ENCODE measurements at regions not wholly inside any gene's neighbourhood (a gene's known extent, or its start where the extent isn't known, plus 50 kb on each side); places are given as distances from the start of the nearest gene placed in this dataset.
"Not testable (repeated sequence)": the region's sequence is repeated elsewhere in the genome, so short reads cannot be mapped to it uniquely, and the experiment has no call there.

DNA sequence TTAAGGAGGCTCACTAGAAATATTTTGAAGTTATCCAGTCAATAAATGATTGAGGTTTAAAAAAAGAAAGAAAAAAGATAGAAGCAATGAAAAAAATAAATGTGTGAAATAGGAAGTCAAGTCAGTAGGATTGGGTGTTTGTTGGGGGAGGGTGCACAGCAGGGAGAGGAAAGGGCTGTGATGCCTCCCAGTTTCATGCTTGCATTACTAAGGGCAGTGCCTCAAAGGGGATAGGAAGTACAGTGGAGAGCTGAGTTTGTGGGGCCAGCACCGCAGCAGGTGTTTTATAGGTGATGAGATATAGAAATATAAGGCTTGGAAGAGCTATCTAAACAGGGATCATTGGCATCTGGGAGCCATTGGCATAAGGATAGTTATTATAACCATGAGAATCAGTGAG lies 919.2 kb downstream of the STIM2 start:
- Histone ChIP-seq H3K27ac (ENCODE audit: insufficient read depth, low read depth, low read length, poor library complexity, severe bottlenecking) (no peak overlapping the region), H3K4me3 (ENCODE audit: insufficient read depth, low read depth, low read length) (no peak overlapping the region), H3K4me1 (ENCODE audit: control insufficient read depth, insufficient read depth, low read length) (no peaks in the 10 kb centered on the region), H3K27me3 (ENCODE audit: control insufficient read depth, insufficient read depth, low read length, poor library complexity, severe bottlenecking) (no peaks in the 10 kb centered on the region), H3K36me3 (ENCODE audit: control insufficient read depth, insufficient read depth, low read length) (no peaks in the 10 kb centered on the region), H3K9me3 (ENCODE audit: control insufficient read depth, low read length) (no peaks in the 10 kb centered on the region)
- 75 to 84% methylated on average over 1 of the region's 1 CpG for WGBS, 2 experiments

DNA sequence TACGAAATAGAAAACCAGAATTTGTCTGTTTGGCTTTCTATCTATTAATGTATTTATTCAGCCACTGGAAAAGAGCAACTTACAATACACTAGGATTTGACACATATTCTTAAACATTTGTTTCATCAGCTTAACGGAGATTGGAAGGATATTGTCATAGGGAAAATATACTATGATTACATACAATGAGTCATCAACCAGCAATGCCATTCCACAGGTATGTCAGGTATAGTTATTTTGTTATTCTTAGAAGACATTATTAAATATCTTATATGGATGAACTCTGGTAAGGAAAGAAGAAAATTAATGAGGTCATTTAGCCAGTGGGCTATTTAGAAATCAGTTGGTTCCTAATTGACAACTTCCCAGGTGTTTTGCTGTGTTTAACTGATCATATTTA lies 926.6 kb downstream of the STIM2 start:
- Histone ChIP-seq H3K4me3 (ENCODE audit: insufficient read depth, low read depth, low read length) (no peak overlapping the region), H3K27ac (ENCODE audit: insufficient read depth, low read depth, low read length, poor library complexity, severe bottlenecking) (no peak overlapping the region), H3K36me3 (ENCODE audit: control insufficient read depth, insufficient read depth, low read length) (no peaks in the 10 kb centered on the region), H3K4me1 (ENCODE audit: control insufficient read depth, insufficient read depth, low read length) (no peaks in the 10 kb centered on the region), H3K27me3 (ENCODE audit: control insufficient read depth, insufficient read depth, low read length, poor library complexity, severe bottlenecking) (no peaks in the 10 kb centered on the region), H3K9me3 (ENCODE audit: control insufficient read depth, low read length) (no peaks in the 10 kb centered on the region)
- 100% methylated on average over 1 of the region's 2 CpGs; no CpG with 5 or more reads in 1 of the 2 experiments for WGBS, 2 experiments

DNA sequence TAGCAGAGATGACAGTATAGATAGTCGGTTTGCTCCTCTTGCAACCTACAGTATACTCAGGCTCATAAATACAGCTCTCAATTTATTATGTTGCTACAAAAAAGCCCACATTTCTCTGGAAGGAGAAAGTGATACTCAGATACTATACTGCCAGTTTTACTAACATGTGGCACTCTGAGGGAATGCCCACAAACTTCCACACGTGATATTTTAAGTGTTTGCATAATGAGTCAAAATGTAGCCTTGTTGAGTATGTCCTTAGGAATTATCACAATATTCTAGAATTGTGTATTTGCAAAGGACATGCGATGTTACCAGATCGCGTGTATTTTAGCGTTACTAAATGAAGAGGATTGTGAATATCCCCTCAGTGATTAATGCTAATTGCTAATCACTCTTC lies 929.1 kb downstream of the STIM2 start:
- no peaks in the 10 kb centered on the region for H3K9me3 ChIP-seq (ENCODE audit: control insufficient read depth, low read length)
- 90 to 92% methylated on average over 6 of the region's 6 CpGs for WGBS, 2 experiments
- no peaks in the 10 kb centered on the region for H3K4me1 ChIP-seq (ENCODE audit: control insufficient read depth, insufficient read depth, low read length)
- no peak overlapping the region for H3K27ac ChIP-seq (ENCODE audit: insufficient read depth, low read depth, low read length, poor library complexity, severe bottlenecking)
- H3K36me3 ChIP-seq (ENCODE audit: control insufficient read depth, insufficient read depth, low read length), result no peaks in the 10 kb centered on the region
- H3K4me3 ChIP-seq (ENCODE audit: insufficient read depth, low read depth, low read length), result no peak overlapping the region
- H3K27me3 ChIP-seq (ENCODE audit: control insufficient read depth, insufficient read depth, low read length, poor library complexity, severe bottlenecking), result no peaks in the 10 kb centered on the region

DNA sequence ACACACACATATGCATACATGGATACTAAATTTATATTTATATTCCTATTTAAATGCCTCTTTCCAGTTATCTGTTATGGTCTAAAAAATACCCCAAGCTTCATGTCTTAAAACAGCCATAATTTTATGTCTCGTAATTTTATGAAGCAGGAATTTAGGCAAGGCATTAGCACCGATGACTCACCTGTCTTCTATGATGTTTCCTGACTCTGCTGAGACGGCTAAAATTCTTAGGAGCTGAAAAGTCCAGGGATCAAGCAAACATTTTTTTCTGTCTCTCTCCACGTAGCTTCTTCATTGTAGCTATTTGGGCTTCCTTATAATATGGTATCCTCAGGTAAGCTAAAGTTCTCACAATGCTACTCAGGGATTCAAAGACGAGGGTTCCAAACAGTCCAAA lies 930.3 kb downstream of the STIM2 start:
- Histone ChIP-seq H3K27me3 (ENCODE audit: control insufficient read depth, insufficient read depth, low read length, poor library complexity, severe bottlenecking) (no peaks in the 10 kb centered on the region), H3K4me3 (ENCODE audit: insufficient read depth, low read depth, low read length) (no peak overlapping the region), H3K36me3 (ENCODE audit: control insufficient read depth, insufficient read depth, low read length) (no peaks in the 10 kb centered on the region), H3K27ac (ENCODE audit: insufficient read depth, low read depth, low read length, poor library complexity, severe bottlenecking) (no peak overlapping the region), H3K9me3 (ENCODE audit: control insufficient read depth, low read length) (no peaks in the 10 kb centered on the region), H3K4me1 (ENCODE audit: control insufficient read depth, insufficient read depth, low read length) (no peaks in the 10 kb centered on the region)
- 89 to 94% methylated on average over 5 of the region's 5 CpGs for WGBS, 2 experiments

DNA sequence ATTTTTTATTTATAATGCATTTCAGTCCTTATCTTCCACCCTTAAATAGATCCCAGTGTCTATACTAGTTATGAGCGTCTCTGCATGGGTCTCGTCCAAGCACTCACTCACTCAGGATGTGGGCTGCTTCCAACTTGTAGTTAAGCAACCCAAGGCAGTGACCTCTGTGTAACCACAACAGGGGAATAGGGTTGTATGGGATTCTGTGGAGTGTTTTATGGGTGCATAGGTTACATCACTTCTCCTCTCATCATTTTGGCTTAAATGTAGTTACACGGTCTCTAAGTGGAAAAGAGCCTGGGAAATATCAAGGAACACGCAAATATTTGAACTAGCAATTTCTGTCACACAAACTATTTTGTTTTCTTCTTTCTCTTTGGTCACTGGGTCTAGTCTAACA lies 931.0 kb downstream of the STIM2 start:
- no peak overlapping the region for H3K27ac ChIP-seq (ENCODE audit: insufficient read depth, low read depth, low read length, poor library complexity, severe bottlenecking)
- no peaks in the 10 kb centered on the region for H3K9me3 ChIP-seq (ENCODE audit: control insufficient read depth, low read length)
- no peaks in the 10 kb centered on the region for H3K27me3 ChIP-seq (ENCODE audit: control insufficient read depth, insufficient read depth, low read length, poor library complexity, severe bottlenecking)
- no peak overlapping the region for H3K4me3 ChIP-seq (ENCODE audit: insufficient read depth, low read depth, low read length)
- no peaks in the 10 kb centered on the region for H3K4me1 ChIP-seq (ENCODE audit: control insufficient read depth, insufficient read depth, low read length)
- WGBS, 2 experiments, result 96 to 99% methylated on average over 4 of the region's 4 CpGs
- no peaks in the 10 kb centered on the region for H3K36me3 ChIP-seq (ENCODE audit: control insufficient read depth, insufficient read depth, low read length)

DNA sequence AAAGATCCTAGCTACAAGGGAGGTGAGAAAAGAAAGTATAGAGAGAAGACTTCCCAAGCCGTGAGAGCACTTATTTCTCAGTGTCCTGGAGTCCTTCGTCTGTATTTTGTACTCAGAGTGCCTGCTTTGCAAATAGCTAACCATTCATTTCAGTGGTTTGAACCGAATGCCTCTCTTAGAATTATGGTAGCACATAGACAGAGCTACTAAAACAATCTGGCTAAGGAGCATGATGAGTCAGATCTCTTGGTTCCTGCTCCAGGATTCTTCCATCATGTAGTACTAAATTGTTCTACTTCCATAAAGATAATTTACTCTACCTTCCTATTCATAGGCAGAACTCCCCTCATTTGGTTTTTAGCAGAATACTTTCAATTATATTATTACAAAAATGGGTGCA lies 946.6 kb downstream of the STIM2 start:
- H3K36me3 ChIP-seq (ENCODE audit: control insufficient read depth, insufficient read depth, low read length), result no peaks in the 10 kb centered on the region
- no peaks in the 10 kb centered on the region for H3K9me3 ChIP-seq (ENCODE audit: control insufficient read depth, low read length)
- 91 to 93% methylated on average over 3 of the region's 3 CpGs for WGBS, 2 experiments
- H3K27ac ChIP-seq (ENCODE audit: insufficient read depth, low read depth, low read length, poor library complexity, severe bottlenecking), result no peak overlapping the region
- H3K4me3 ChIP-seq (ENCODE audit: insufficient read depth, low read depth, low read length), result no peak overlapping the region
- no peaks in the 10 kb centered on the region for H3K27me3 ChIP-seq (ENCODE audit: control insufficient read depth, insufficient read depth, low read length, poor library complexity, severe bottlenecking)
- no peaks in the 10 kb centered on the region for H3K4me1 ChIP-seq (ENCODE audit: control insufficient read depth, insufficient read depth, low read length)

DNA sequence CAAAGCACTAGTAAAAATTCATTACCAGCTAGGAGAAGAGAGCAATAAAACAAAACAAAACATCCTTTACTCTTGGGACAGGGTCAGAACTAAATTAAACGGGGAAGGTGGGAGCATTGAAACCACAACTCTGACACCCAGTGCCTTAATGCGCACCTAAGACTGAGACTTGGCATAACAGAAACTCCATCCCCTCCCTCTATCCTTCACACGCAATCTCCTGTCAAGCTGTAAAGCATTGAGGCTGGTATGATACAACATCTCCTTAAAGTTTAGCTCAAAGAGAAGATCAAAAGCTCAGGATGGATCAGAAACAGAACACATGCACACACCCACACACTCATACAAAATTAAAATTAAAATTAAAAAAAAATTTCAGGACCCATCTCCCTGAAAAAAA lies 951.3 kb downstream of the STIM2 start:
- Histone ChIP-seq H3K9me3 (ENCODE audit: control insufficient read depth, low read length) (peaks cover 2% of the 10 kb centered on the region), H3K36me3 (ENCODE audit: control insufficient read depth, insufficient read depth, low read length) (no peaks in the 10 kb centered on the region), H3K27ac (ENCODE audit: insufficient read depth, low read depth, low read length, poor library complexity, severe bottlenecking) (no peak overlapping the region), H3K27me3 (ENCODE audit: control insufficient read depth, insufficient read depth, low read length, poor library complexity, severe bottlenecking) (no peaks in the 10 kb centered on the region), H3K4me3 (ENCODE audit: insufficient read depth, low read depth, low read length) (no peak overlapping the region), H3K4me1 (ENCODE audit: control insufficient read depth, insufficient read depth, low read length) (no peaks in the 10 kb centered on the region)
- 91 to 94% methylated on average over 3 of the region's 3 CpGs for WGBS, 2 experiments

DNA sequence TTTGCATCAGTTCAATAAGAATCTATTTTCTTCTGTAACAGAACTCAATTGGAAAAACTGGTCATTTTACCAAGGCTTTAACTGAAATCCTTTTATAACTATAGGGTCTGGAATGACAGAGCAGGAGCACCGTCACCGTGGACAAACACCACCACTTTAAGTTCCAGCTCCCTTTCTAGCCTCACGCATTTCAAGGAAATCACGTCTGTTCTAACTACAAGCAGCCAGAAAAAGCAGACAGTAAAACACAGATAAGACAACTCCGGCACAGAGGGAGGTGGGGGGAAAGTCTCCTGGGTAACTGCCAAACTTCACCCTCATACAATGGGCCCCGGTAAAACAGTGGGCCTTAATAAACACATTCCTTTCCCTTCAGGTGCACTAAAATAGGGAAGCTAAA lies 952.6 kb downstream of the STIM2 start:
- H3K9me3 ChIP-seq (ENCODE audit: control insufficient read depth, low read length); H3K36me3 ChIP-seq (ENCODE audit: control insufficient read depth, insufficient read depth, low read length); H3K4me3 ChIP-seq (ENCODE audit: insufficient read depth, low read depth, low read length); H3K27me3 ChIP-seq (ENCODE audit: control insufficient read depth, insufficient read depth, low read length, poor library complexity, severe bottlenecking); H3K4me1 ChIP-seq (ENCODE audit: control insufficient read depth, insufficient read depth, low read length); H3K27ac ChIP-seq (ENCODE audit: insufficient read depth, low read depth, low read length, poor library complexity, severe bottlenecking): not testable (repeated sequence)
- WGBS, 2 experiments, result 84 to 90% methylated on average over 5 to 6 of the region's 6 CpGs

DNA sequence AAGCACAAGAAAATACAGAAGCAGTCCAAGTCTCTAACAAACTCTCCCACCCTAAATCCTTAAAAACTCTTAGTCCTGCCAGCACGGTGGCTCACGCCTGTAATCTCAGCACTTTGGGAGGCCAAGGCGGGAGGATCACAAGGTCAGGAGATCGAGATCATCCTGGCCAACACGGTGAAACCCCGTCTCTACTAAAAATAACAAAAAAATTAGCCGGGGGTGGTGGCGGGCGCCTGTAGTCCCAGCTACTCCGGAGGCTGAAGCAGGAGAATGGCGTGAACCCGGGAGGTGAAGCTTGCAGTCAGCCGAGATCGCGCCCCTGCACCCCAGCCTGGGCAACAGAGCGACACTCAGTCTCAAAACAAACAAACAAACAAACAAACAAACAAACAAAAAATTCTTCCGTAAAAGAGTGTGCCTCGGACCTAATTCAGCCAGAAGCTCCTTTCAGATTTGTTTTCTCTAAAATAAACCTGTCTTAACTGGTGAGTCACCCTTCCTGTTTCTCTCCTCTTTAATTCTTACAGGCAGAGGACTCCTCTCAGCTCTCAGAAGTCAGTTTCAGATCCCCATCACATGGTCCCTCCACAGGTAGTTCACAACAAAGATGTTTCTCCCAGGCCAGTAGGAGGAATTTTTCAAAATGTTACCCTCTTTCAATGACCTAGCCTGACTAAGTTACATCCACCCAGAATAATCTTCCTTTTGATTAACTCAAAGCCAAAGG lies 953.2 kb downstream of the STIM2 start:
- not testable (repeated sequence) for H3K36me3 ChIP-seq (ENCODE audit: control insufficient read depth, insufficient read depth, low read length); H3K27ac ChIP-seq (ENCODE audit: insufficient read depth, low read depth, low read length, poor library complexity, severe bottlenecking); H3K4me3 ChIP-seq (ENCODE audit: insufficient read depth, low read depth, low read length); H3K27me3 ChIP-seq (ENCODE audit: control insufficient read depth, insufficient read depth, low read length, poor library complexity, severe bottlenecking); H3K4me1 ChIP-seq (ENCODE audit: control insufficient read depth, insufficient read depth, low read length)
- WGBS, 2 experiments, result 91 to 93% methylated on average over 18 of the region's 18 CpGs
- peaks cover 11% of the 10 kb centered on the region for H3K9me3 ChIP-seq (ENCODE audit: control insufficient read depth, low read length)

DNA sequence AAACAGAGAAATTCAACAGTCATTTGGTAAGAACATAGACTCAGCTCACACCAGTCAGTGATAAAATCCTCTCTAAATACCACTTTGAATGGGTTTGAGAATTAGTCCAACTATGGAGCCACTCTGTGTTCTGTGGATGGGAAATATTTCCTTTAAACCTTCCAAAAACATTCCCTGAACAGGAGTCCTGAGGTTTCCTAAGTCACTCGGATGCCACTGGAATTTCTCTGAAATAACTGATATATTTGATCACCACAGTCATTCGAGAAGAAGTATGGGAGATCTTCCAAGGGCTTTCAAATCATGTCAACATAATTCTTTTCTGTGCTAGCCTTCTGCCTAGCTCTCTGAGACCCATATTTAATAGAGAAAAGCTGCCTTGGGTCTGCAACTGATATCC lies 958.6 kb downstream of the STIM2 start:
- Histone ChIP-seq H3K27ac (ENCODE audit: insufficient read depth, low read depth, low read length, poor library complexity, severe bottlenecking) (no peak overlapping the region), H3K4me3 (ENCODE audit: insufficient read depth, low read depth, low read length) (no peak overlapping the region), H3K36me3 (ENCODE audit: control insufficient read depth, insufficient read depth, low read length) (no peaks in the 10 kb centered on the region), H3K4me1 (ENCODE audit: control insufficient read depth, insufficient read depth, low read length) (no peaks in the 10 kb centered on the region), H3K27me3 (ENCODE audit: control insufficient read depth, insufficient read depth, low read length, poor library complexity, severe bottlenecking) (no peaks in the 10 kb centered on the region), H3K9me3 (ENCODE audit: control insufficient read depth, low read length) (peaks cover 11% of the 10 kb centered on the region)
- 93 to 94% methylated on average over 2 of the region's 2 CpGs for WGBS, 2 experiments

DNA sequence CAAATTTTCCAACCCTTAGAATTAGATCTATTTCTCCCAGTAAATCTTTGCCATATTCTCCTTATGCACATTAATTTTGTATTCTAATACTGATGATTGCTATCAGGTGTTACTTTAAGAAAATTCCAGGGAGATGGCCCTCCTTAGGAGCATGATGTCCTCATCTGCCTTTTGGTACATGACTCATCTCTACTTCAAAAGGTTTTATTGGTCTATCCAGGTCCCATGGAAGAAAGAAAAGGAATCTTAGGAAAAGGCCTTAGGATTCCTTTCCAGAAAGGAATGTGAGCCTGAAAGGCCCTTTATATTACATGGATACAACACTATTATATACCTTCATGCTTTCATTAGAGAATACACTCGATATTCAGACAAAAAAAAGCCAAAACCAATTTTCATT lies 968.2 kb downstream of the STIM2 start:
- no peak overlapping the region for H3K27ac ChIP-seq (ENCODE audit: insufficient read depth, low read depth, low read length, poor library complexity, severe bottlenecking)
- 73% methylated on average over 1 of the region's 1 CpG; no CpG with 5 or more reads in 1 of the 2 experiments for WGBS, 2 experiments
- no peaks in the 10 kb centered on the region for H3K36me3 ChIP-seq (ENCODE audit: control insufficient read depth, insufficient read depth, low read length)
- H3K9me3 ChIP-seq (ENCODE audit: control insufficient read depth, low read length), result no peaks in the 10 kb centered on the region
- no peak overlapping the region for H3K4me3 ChIP-seq (ENCODE audit: insufficient read depth, low read depth, low read length)
- H3K4me1 ChIP-seq (ENCODE audit: control insufficient read depth, insufficient read depth, low read length), result no peaks in the 10 kb centered on the region
- H3K27me3 ChIP-seq (ENCODE audit: control insufficient read depth, insufficient read depth, low read length, poor library complexity, severe bottlenecking), result no peaks in the 10 kb centered on the region

Measured in ectodermal cell (in vitro differentiated cells).